Right lobe of liver (tissue), 6 donors: ENCODE measurements at regions not wholly inside any gene's neighbourhood (a gene's known extent, or its start where the extent isn't known, plus 50 kb on each side); places are given as distances from the start of the nearest gene placed in this dataset.
A peak's percentile ranks its signal among the peaks of the same experiment; 100 is the strongest.
"Not testable (repeated sequence)": the region's sequence is repeated elsewhere in the genome, so short reads cannot be mapped to it uniquely, and the experiment has no call there.

Experiments used
- ATAC-seq, 4 donors: fragments of 200-7000 bp; cut with Tn5 transposase; one replicate each; pipeline ENCODE4 v1.9.1; 2020; ENCODE audit warnings: mild to moderate bottlenecking in 4 of 4, moderate library complexity in 4 of 4
- DNase-seq, 3 donors: peaks; one replicate each; pipeline ENCODE4 v3.0.0-alpha.2; 2020
- H3K27ac ChIP-seq, 3 donors: fragments of 200-600 bp; one replicate each; pipeline ENCODE4 v1.8.0; 2022
- H3K27me3 ChIP-seq, 2 donors: fragments of 200-600 bp; one replicate each; pipeline ENCODE4 v1.8.0; 2022
- H3K36me3 ChIP-seq, 4 donors: fragments of 200-600 bp; sonication (generic) in 1 of 4; one replicate each; pipeline versions ENCODE4 v1.5.1 to v1.8.0; 2017 to 2022; ENCODE audit warnings: control low read depth in 1 of 4
- H3K4me1 ChIP-seq, 4 donors: fragments of 200-600 bp; sonication (generic) in 1 of 4; one replicate each; pipeline versions ENCODE4 v1.5.1 to v1.8.0; 2017 to 2022; ENCODE audit warnings: control low read depth in 1 of 4
- H3K4me3 ChIP-seq, 3 donors: fragments of 200-600 bp; one replicate each; pipeline ENCODE4 v1.8.0; 2022
- H3K9me3 ChIP-seq, 4 donors: fragments of 200-600 bp; sonication (generic) in 1 of 4; one replicate each; pipeline versions ENCODE4 v1.5.1 to v1.8.0; 2017 to 2022; ENCODE audit warnings: control low read depth in 1 of 4
- CTCF ChIP-seq, 4 donors: fragments of 200-600 bp in 3 of 4; fragments of 450-650 bp in 1 of 4; IDR thresholded peaks; one replicate each; pipeline versions ENCODE4 v1.5.1 to v1.8.0; 2016 to 2022; ENCODE audit warnings: antibody characterized with exemption in 4 of 4, mild to moderate bottlenecking in 2 of 4
- POLR2A ChIP-seq: fragments of 450-650 bp; IDR thresholded peaks from one replicate; pipeline ENCODE4 v1.6.1; 2017; ENCODE audit warnings: antibody characterized with exemption, mild to moderate bottlenecking
- WGBS: methylation state at CpG from one replicate; pipeline ENCODE4 v1.1.6; 2018; ENCODE audit warnings: low coverage, low lambda C conversion rate; ENCODE audit not compliant: insufficient coverage; ENCODE audit errors: missing lambda C conversion rate; 5-methylcytosine and 5-hydroxymethylcytosine counted together
- intact Hi-C, 2 donors: fragments of 100-400 bp; cut with DNase I; formaldehyde crosslinking; loops; one replicate each; pipeline versions ENCODE4 v1.11.2 to v1.14.1; 2022
- donor health status: DM: no; HTN: yes; CAD: no.
- donor health status: DM: no; HTN: no; CAD: no.
- donor health status: DM: no; HTN: no; CAD: no.
- donor health status: DM: no; HTN: yes; CAD: no.
- donor health status: DM: no; HTN: yes; CAD: no.

GRCh38 chr6:15107644-15108382 lies 138.1 kb upstream of the JARID2 start:
- no peak for TF ChIP-seq CTCF (IDR thresholded peaks at IDR 0.05)
- no peak for TF ChIP-seq POLR2A
- Histone ChIP-seq H3K27ac (no peak overlapping the region), H3K27me3 (no peaks in the 10 kb centered on the region), H3K4me3 (no peak overlapping the region), H3K36me3 (no peaks in the 10 kb centered on the region), H3K4me1 (no peaks in the 10 kb centered on the region), H3K9me3 (no peaks in the 10 kb centered on the region)
- ATAC-seq (no peak), DNase-seq (no peak)
- WGBS, result 74% methylated on average over 9 of the region's 9 CpGs
- intact Hi-C loops, result no loop called here

- Histone ChIP-seq H3K9me3 (no peaks in the 10 kb centered on the region), H3K4me1 (no peaks in the 10 kb centered on the region), H3K27me3 (no peaks in the 10 kb centered on the region), H3K36me3 (no peaks in the 10 kb centered on the region), H3K4me3 (no peak overlapping the region), H3K27ac (no peak overlapping the region)
- no peak for TF ChIP-seq POLR2A
- TF ChIP-seq CTCF (IDR thresholded peaks at IDR 0.05), result no peak
- 93% methylated on average over 2 of the region's 2 CpGs for WGBS
- intact Hi-C loops, result no loop called here
- ATAC-seq (no peak), DNase-seq (no peak)
Measured at GRCh38 chr6:15108383-15108715, 137.5 kb upstream of the JARID2 start.

- H3K36me3 ChIP-seq, result no peaks in the 10 kb centered on the region
- ATAC-seq, result peak; percentile 41 to 77 (median 60)
- H3K9me3 ChIP-seq, result no peaks in the 10 kb centered on the region
- no peak overlapping the region for H3K27ac ChIP-seq
- intact Hi-C loops, result no loop called here
- no peaks in the 10 kb centered on the region for H3K27me3 ChIP-seq
- DNase-seq, result no peak
- TF ChIP-seq CTCF (IDR thresholded peaks at IDR 0.05) (no peak), POLR2A (no peak)
- no peak overlapping the region for H3K4me3 ChIP-seq
- H3K4me1 ChIP-seq, result no peaks in the 10 kb centered on the region
- 83% methylated on average over 12 of the region's 12 CpGs for WGBS
Measured at GRCh38 chr6:15109338-15110090, 136.4 kb upstream of the JARID2 start.

GRCh38 chr6:15110726-15111354 lies 135.0 kb upstream of the JARID2 start:
- H3K4me3 ChIP-seq, result no peak overlapping the region
- TF ChIP-seq CTCF (IDR thresholded peaks at IDR 0.05) (no peak), POLR2A (no peak)
- H3K4me1 ChIP-seq, result no peaks in the 10 kb centered on the region
- DNase-seq (no peak), ATAC-seq (no peak)
- intact Hi-C loops, result no loop called here
- WGBS, result 44% methylated on average over 1 of the region's 1 CpG
- no peak overlapping the region for H3K27ac ChIP-seq
- no peaks in the 10 kb centered on the region for H3K27me3 ChIP-seq
- no peaks in the 10 kb centered on the region for H3K36me3 ChIP-seq
- H3K9me3 ChIP-seq, result no peaks in the 10 kb centered on the region

GRCh38 chr6:15111576-15111975 lies 134.3 kb upstream of the JARID2 start:
- H3K4me1 ChIP-seq, H3K36me3 ChIP-seq, intact Hi-C loops, H3K27ac ChIP-seq, H3K9me3 ChIP-seq, ATAC-seq, H3K27me3 ChIP-seq, DNase-seq, H3K4me3 ChIP-seq: not testable (repeated sequence)
- 78% methylated on average over 1 of the region's 1 CpG for WGBS
